Progenitor cell of endocrine pancreas (in vitro differentiated cells): ENCODE measurements at regions not wholly inside any gene's neighbourhood (a gene's known extent, or its start where the extent isn't known, plus 50 kb on each side); places are given as distances from the start of the nearest gene placed in this dataset.

Experiments
- DNase-seq: peaks from one replicate; pipeline ENCODE4 v3.0.0; 2021; ENCODE audit warnings: low spot score; ENCODE audit not compliant: unreplicated experiment
- H3K27ac Mint-ChIP-seq: 2 replicates; pipeline ENCODE4 v1.8.0; 2021; ENCODE audit warnings: mild to moderate bottlenecking, moderate library complexity, mixed read lengths
- H3K27me3 Mint-ChIP-seq: 2 replicates; pipeline ENCODE4 v1.8.0; 2021; ENCODE audit warnings: mixed read lengths
- H3K36me3 Mint-ChIP-seq: 2 replicates; pipeline ENCODE4 v1.8.0; 2022; ENCODE audit warnings: mixed read lengths; ENCODE audit not compliant: insufficient read depth
- H3K4me1 Mint-ChIP-seq: 2 replicates; pipeline ENCODE4 v1.8.0; 2021; ENCODE audit warnings: low read depth, mixed read lengths
- H3K4me3 Mint-ChIP-seq: 2 replicates; pipeline ENCODE4 v1.8.0; 2021; ENCODE audit warnings: low read depth, mild to moderate bottlenecking, moderate library complexity, mixed read lengths
- H3K9me3 Mint-ChIP-seq: 2 replicates; pipeline ENCODE4 v1.8.0; 2021; ENCODE audit warnings: low read depth, mixed read lengths
- TF ChIP-seq, protein P1 (sequence below): fragments of 200-600 bp; sonication (generic); IDR thresholded peaks from one replicate; pipeline ENCODE4 v1.5.0; 2021; ENCODE audit warnings: antibody characterized with exemption, mild to moderate bottlenecking; ENCODE audit not compliant: unreplicated experiment

DNA sequence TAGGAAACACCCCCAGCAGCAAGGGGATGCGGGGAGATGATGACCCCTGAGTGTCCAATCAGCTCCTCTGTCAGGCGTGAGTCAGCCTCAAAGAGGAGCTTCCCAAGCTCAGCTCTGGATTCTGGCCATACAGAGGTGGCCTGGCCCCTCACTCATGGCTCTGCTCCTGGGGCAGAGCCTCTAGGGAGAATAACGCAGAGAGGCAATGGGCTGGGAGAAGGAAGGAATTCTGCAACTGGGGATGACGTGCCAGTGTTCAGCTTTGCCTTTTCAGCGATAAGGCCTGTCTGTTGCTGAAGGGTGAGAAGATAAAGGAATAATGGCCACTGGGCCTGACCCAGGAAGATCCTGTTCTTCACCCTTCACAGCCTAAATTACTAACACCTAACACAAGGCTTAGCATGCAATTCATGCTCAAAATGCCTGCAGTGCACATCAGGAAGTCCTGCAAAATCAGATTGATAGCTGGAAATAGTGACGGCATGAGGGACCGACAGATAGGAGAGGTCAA lies 92.2 kb downstream of the TBX19 start:
- H3K4me1 Mint-ChIP-seq = peaks cover 6% of the 10 kb centered on the region
- no peaks in the 10 kb centered on the region for H3K27me3 Mint-ChIP-seq
- no peak overlapping the region for H3K27ac Mint-ChIP-seq
- H3K4me3 Mint-ChIP-seq = no peak overlapping the region
- TF ChIP-seq, protein P1, sequence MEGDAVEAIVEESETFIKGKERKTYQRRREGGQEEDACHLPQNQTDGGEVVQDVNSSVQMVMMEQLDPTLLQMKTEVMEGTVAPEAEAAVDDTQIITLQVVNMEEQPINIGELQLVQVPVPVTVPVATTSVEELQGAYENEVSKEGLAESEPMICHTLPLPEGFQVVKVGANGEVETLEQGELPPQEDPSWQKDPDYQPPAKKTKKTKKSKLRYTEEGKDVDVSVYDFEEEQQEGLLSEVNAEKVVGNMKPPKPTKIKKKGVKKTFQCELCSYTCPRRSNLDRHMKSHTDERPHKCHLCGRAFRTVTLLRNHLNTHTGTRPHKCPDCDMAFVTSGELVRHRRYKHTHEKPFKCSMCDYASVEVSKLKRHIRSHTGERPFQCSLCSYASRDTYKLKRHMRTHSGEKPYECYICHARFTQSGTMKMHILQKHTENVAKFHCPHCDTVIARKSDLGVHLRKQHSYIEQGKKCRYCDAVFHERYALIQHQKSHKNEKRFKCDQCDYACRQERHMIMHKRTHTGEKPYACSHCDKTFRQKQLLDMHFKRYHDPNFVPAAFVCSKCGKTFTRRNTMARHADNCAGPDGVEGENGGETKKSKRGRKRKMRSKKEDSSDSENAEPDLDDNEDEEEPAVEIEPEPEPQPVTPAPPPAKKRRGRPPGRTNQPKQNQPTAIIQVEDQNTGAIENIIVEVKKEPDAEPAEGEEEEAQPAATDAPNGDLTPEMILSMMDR = no peak
- no peak for DNase-seq
- H3K36me3 Mint-ChIP-seq = no peaks in the 10 kb centered on the region
- H3K9me3 Mint-ChIP-seq = no peaks in the 10 kb centered on the region

DNA sequence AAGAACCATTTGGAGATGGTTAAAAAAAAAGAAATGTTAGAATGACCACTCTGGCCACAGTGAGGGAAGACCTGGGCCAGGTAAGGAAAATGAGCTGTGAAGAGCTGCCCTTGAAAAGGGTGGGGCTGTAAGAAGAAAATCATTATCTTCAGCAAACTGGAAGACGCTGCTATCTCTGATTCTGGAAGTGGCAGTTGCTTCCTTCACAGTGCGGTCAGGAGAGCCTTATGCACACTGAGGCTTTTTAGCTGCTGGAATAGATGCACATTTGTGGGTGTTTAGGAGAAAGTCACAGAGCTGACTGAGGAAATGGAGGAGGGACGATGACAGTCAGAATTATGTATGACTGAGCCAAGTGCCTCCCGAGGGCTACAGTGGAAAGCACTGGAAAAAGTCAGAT lies 91.6 kb downstream of the TBX19 start:
- H3K4me1 Mint-ChIP-seq = peaks cover 6% of the 10 kb centered on the region
- H3K27me3 Mint-ChIP-seq = no peaks in the 10 kb centered on the region
- no peak overlapping the region for H3K27ac Mint-ChIP-seq
- H3K9me3 Mint-ChIP-seq = no peaks in the 10 kb centered on the region
- no peaks in the 10 kb centered on the region for H3K36me3 Mint-ChIP-seq
- no peak overlapping the region for H3K4me3 Mint-ChIP-seq
- no peak for DNase-seq
- TF ChIP-seq, protein P1 = no peak

DNA sequence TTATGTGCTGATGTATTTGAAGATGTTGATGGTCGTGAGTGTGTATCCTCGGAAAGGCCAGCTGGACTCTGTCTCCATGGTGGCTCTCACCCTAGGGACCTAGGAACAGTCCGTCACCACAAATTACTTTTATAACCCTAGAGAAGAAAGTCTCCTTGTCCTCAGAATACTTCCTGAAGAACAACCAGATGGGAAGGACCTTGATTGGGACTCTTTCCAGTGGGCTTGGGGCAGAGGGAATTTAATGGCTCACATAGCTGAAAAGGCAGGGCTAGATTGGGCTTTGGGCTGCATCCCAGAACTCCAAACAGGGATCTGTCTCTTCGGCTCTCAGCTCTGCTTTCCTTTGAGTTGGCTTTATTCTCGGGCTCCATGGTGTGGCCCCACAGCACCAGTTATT lies 90.8 kb downstream of the TBX19 start:
- Mint-ChIP-seq H3K27me3 (no peaks in the 10 kb centered on the region), H3K4me1 (peaks cover 6% of the 10 kb centered on the region), H3K9me3 (no peaks in the 10 kb centered on the region), H3K27ac (no peak overlapping the region), H3K4me3 (no peak overlapping the region), H3K36me3 (no peaks in the 10 kb centered on the region)
- DNase-seq = no peak
- TF ChIP-seq, protein P1 = no peak

DNA sequence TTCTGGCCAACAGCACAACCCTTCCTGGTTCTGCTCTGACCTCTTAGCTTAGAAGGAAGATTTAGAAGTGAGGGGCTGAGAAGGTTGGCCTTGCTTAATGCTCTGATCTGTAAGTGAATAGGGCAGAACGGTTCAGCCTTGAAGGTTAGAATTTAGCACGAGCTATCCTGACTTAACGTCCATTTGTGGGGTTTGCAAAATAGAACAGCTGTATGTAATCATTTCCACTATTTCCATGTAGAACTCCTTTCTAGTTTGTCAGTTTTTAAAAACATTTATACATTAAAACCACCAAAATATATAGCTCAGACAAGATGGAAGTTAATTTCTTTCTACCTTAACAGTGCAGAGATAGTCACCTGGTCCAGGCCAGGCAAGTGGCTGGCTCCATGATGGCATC lies 89.9 kb downstream of the TBX19 start:
- Mint-ChIP-seq H3K4me3 (no peak overlapping the region), H3K9me3 (no peaks in the 10 kb centered on the region)

GRCh38 chr1:168369655-168370054 lies 89.0 kb downstream of the TBX19 start:
- Mint-ChIP-seq H3K27ac (no peak overlapping the region), H3K4me1 (peaks cover 6% of the 10 kb centered on the region), H3K27me3 (no peaks in the 10 kb centered on the region), H3K4me3 (no peak overlapping the region), H3K36me3 (no peaks in the 10 kb centered on the region), H3K9me3 (no peaks in the 10 kb centered on the region)
- TF ChIP-seq, protein P1 = no peak
- DNase-seq = no peak

More for the DNA sequence above, 89.9 kb downstream of the TBX19 start:
- Mint-ChIP-seq H3K27me3 (no peaks in the 10 kb centered on the region), H3K36me3 (no peaks in the 10 kb centered on the region), H3K27ac (no peak overlapping the region), H3K4me1 (peaks cover 6% of the 10 kb centered on the region)
- TF ChIP-seq, protein P1 = no peak
- DNase-seq = no peak
